SU-DHL-6 (cell line): ENCODE measurements at regions not wholly inside any gene's neighbourhood (a gene's known extent, or its start where the extent isn't known, plus 50 kb on each side); places are given as distances from the start of the nearest gene placed in this dataset.

Source experiments
- CTCF ChIP-seq: fragments of 200-600 bp; sonication (generic); IDR thresholded peaks from one replicate; pipeline ENCODE4 v1.5.1; 2017; ENCODE audit warnings: antibody characterized with exemption, mild to moderate bottlenecking, low read length, moderate library complexity; ENCODE audit not compliant: insufficient read depth, poor library complexity, severe bottlenecking
- EZH2phosphoT487 ChIP-seq: fragments of 200-600 bp; sonication (generic), shearing (Covaris generic); conservative IDR thresholded peaks from 2 replicates; pipeline ENCODE4 v1.6.1; 2018; ENCODE audit warnings: mild to moderate bottlenecking, antibody characterized with exemption, low read length, moderate library complexity, mixed read lengths

GRCh38 chr2:211144078-211144477 lies 587.7 kb downstream of the CPS1 start:
- no peak for TF ChIP-seq EZH2phosphoT487
- no peak for TF ChIP-seq CTCF
